H9 (cell line): ENCODE measurements at regions not wholly inside any gene's neighbourhood (a gene's known extent, or its start where the extent isn't known, plus 50 kb on each side); places are given as distances from the start of the nearest gene placed in this dataset.

Source experiments
- DNase-seq: peaks from one replicate; pipeline ENCODE4 v3.0.0-alpha.2; 2017
- H2AFZ ChIP-seq: one replicate; pipeline ENCODE4 v1.6.1; 2013; ENCODE audit warnings: mild to moderate bottlenecking, low read length, control low read depth, moderate library complexity
- H2AK5ac ChIP-seq: 2 replicates; pipeline ENCODE4 v1.6.1; 2013; ENCODE audit warnings: low read length, control low read depth, mixed read lengths; ENCODE audit not compliant: insufficient read length
- H2BK120ac ChIP-seq: one replicate; pipeline ENCODE4 v1.6.1; 2013; ENCODE audit warnings: low read depth, mild to moderate bottlenecking, low read length, control low read depth, inconsistent platforms; ENCODE audit not compliant: poor library complexity, severe bottlenecking
- H2BK12ac ChIP-seq: 2 replicates; pipeline ENCODE4 v1.6.1; 2013; ENCODE audit warnings: low read length, control low read depth, mixed read lengths, low read depth; ENCODE audit not compliant: insufficient read length
- H2BK15ac ChIP-seq: 2 replicates; pipeline ENCODE4 v1.6.1; 2013; ENCODE audit warnings: low read depth, low read length, control low read depth
- H2BK20ac ChIP-seq: one replicate; pipeline ENCODE4 v1.6.1; 2013; ENCODE audit warnings: low read depth, mild to moderate bottlenecking, low read length, control low read depth, inconsistent platforms; ENCODE audit not compliant: poor library complexity, severe bottlenecking
- H2BK5ac ChIP-seq: 2 replicates; pipeline ENCODE4 v1.6.1; 2013; ENCODE audit warnings: low read length, control low read depth, mixed read lengths; ENCODE audit not compliant: insufficient read length
- H3K14ac ChIP-seq: 2 replicates; pipeline ENCODE4 v1.6.1; 2013; ENCODE audit warnings: low read length, control low read depth; ENCODE audit not compliant: insufficient read depth
- H3K18ac ChIP-seq: 2 replicates; pipeline ENCODE4 v1.6.1; 2013; ENCODE audit warnings: low read depth, mild to moderate bottlenecking, mixed read lengths, low read length, control low read depth; ENCODE audit not compliant: insufficient read length
- H3K23ac ChIP-seq: 2 replicates; pipeline ENCODE4 v1.6.1; 2013; ENCODE audit warnings: low read length, control low read depth, mixed read lengths, low read depth; ENCODE audit not compliant: insufficient read length
- H3K23me2 ChIP-seq: 2 replicates; pipeline ENCODE4 v1.6.1; 2013; ENCODE audit warnings: low read depth, mild to moderate bottlenecking, mixed read lengths, low read length, control low read depth; ENCODE audit not compliant: insufficient read length, poor library complexity, severe bottlenecking
- H3K27ac ChIP-seq: 2 replicates; pipeline ENCODE4 v1.5.1; 2013; ENCODE audit warnings: low read length, control low read depth, mixed read lengths, low read depth; ENCODE audit not compliant: insufficient read length
- H3K27me3 ChIP-seq: 2 replicates; pipeline ENCODE4 v1.6.1; 2013; ENCODE audit warnings: low read length, control low read depth, inconsistent platforms; ENCODE audit not compliant: insufficient read depth
- H3K4ac ChIP-seq: 2 replicates; pipeline ENCODE4 v1.6.1; 2013; ENCODE audit warnings: low read depth, mild to moderate bottlenecking, control low read depth, inconsistent platforms, low read length, moderate library complexity
- H3K4me1 ChIP-seq: 2 replicates; pipeline ENCODE4 v1.6.1; 2013; ENCODE audit warnings: low read length, control low read depth, inconsistent platforms; ENCODE audit not compliant: insufficient read depth
- H3K4me2 ChIP-seq: 2 replicates; pipeline ENCODE4 v1.6.1; 2013; ENCODE audit warnings: low read length, control low read depth, mixed read lengths; ENCODE audit not compliant: insufficient read length, insufficient read depth
- H3K56ac ChIP-seq: 2 replicates; pipeline ENCODE4 v1.6.1; 2013; ENCODE audit warnings: low read depth, mild to moderate bottlenecking, mixed read lengths, low read length, control low read depth; ENCODE audit not compliant: insufficient read length
- H3K79me1 ChIP-seq: 2 replicates; pipeline ENCODE4 v1.6.1; 2013; ENCODE audit warnings: low read depth, mild to moderate bottlenecking, moderate library complexity, low read length, control low read depth, inconsistent platforms; ENCODE audit not compliant: insufficient read depth, poor library complexity, severe bottlenecking
- H3K79me2 ChIP-seq: 2 replicates; pipeline ENCODE4 v1.6.1; 2013; ENCODE audit warnings: low read length, control low read depth, inconsistent platforms; ENCODE audit not compliant: insufficient read depth
- H3K9ac ChIP-seq: 2 replicates; pipeline ENCODE4 v1.6.1; 2013; ENCODE audit warnings: low read length, control low read depth, mixed read lengths; ENCODE audit not compliant: insufficient read length; ENCODE audit errors: extremely low read depth
- H3K9me3 ChIP-seq: one replicate; pipeline ENCODE4 v1.6.1; 2013; ENCODE audit warnings: low read depth, low read length, inconsistent platforms; ENCODE audit not compliant: control insufficient read depth
- H3T11ph ChIP-seq: one replicate; pipeline ENCODE4 v1.6.1; 2013; ENCODE audit warnings: mild to moderate bottlenecking, low read length, control low read depth, inconsistent platforms
- H4K20me1 ChIP-seq: one replicate; pipeline ENCODE4 v1.6.1; 2013; ENCODE audit not compliant: control insufficient read depth, insufficient read length, insufficient read depth
- H4K5ac ChIP-seq: 2 replicates; pipeline ENCODE4 v1.6.1; 2013; ENCODE audit warnings: low read depth, mild to moderate bottlenecking, mixed read lengths, low read length, control low read depth; ENCODE audit not compliant: insufficient read length
- H4K8ac ChIP-seq: replicated peaks from 2 replicates; pipeline ENCODE4 v1.6.1; 2013; ENCODE audit warnings: low read length, control low read depth, mixed read lengths, low read depth; ENCODE audit not compliant: insufficient read length
- H4K91ac ChIP-seq: 2 replicates; pipeline ENCODE4 v1.6.1; 2013; ENCODE audit warnings: low read depth, mild to moderate bottlenecking, moderate library complexity, mixed read lengths, low read length, control low read depth; ENCODE audit not compliant: insufficient read length
- H3K27ac Mint-ChIP-seq, 3 experiments: 2 replicates in 2 of 3; 3 replicates in 1 of 3; pipeline ENCODE4 v1.8.0; 2020 to 2021; ENCODE audit warnings: mixed read lengths in 3 of 3, mild to moderate bottlenecking in 1 of 3, moderate library complexity in 1 of 3
- H3K27me3 Mint-ChIP-seq: 2 replicates; pipeline ENCODE4 v1.8.0; 2021; ENCODE audit warnings: low read depth, mild to moderate bottlenecking, moderate library complexity, mixed read lengths
- H3K36me3 Mint-ChIP-seq, 3 experiments: 2 replicates in 2 of 3; 3 replicates in 1 of 3; pipeline ENCODE4 v1.8.0; 2020 to 2021; ENCODE audit warnings: low read depth in 3 of 3, mixed read lengths in 3 of 3; ENCODE audit not compliant: insufficient read depth in 1 of 3
- H3K4me1 Mint-ChIP-seq, 2 experiments: 2 replicates each; pipeline ENCODE4 v1.8.0; 2020; ENCODE audit warnings: mixed read lengths in 2 of 2
- H3K4me3 Mint-ChIP-seq, 2 experiments: 2 replicates in 1 of 2; 3 replicates in 1 of 2; pipeline ENCODE4 v1.8.0; 2020 to 2021; ENCODE audit warnings: mild to moderate bottlenecking in 2 of 2, mixed read lengths in 2 of 2, moderate library complexity in 1 of 2
- H3K9me3 Mint-ChIP-seq, 2 experiments: 2 replicates in 1 of 2; 3 replicates in 1 of 2; pipeline ENCODE4 v1.8.0; 2020; ENCODE audit warnings: mild to moderate bottlenecking in 2 of 2, mixed read lengths in 2 of 2, moderate library complexity in 1 of 2
- CTCF ChIP-seq: fragments of 200-600 bp; sonication (generic); conservative IDR thresholded peaks from 3 replicates; pipeline ENCODE4 v1.8.0; 2021; ENCODE audit warnings: antibody characterized with exemption, mild to moderate bottlenecking
- whole genome bisulfite sequencing: extraction: QIAGEN DNeasy Blood & Tissue Kit; methylation state at CpG from one replicate; pipeline ENCODE4 v1.1.7; 2013; ENCODE audit warnings: missing lambda C conversion rate, low lambda C conversion rate, mixed read lengths; ENCODE audit not compliant: insufficient read length; ENCODE audit errors: extremely low coverage; 5-methylcytosine and 5-hydroxymethylcytosine counted together

DNA sequence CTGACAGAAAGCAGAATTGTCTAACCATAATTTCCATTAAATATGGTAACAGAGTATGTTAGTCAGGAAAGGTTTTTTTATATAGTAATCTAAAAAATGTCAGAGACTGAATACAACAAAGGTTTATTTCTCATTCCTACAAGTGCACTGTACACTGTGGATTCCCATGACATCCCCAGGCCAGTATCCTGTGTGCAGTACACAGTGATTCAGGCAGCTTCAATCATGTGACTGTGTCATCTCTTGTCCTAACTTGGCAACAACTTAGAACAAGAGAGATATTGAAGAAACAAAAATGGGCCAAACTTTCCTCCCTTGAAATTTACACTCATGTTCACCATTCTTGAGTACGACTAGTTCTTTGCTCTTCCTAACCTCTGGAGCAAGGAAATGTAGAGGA, 189.8 kb upstream of the SEMA3A start:
- H3T11ph ChIP-seq: no peak overlapping the region
- DNase-seq: no peak
- Mint-ChIP-seq H3K9me3 (no peaks in the 10 kb centered on the region), H3K27ac (no peak overlapping the region), H3K27me3 (no peaks in the 10 kb centered on the region), H3K4me3 (no peak overlapping the region), H3K36me3 (no peaks in the 10 kb centered on the region; a peak in 1 of 7 replicates), H3K4me1 (no peaks in the 10 kb centered on the region)
- no peak overlapping the region for H3K56ac ChIP-seq
- no peak overlapping the region for H3K27ac ChIP-seq
- no peaks in the 10 kb centered on the region for H3K79me1 ChIP-seq
- H3K23me2 ChIP-seq: no peaks in the 10 kb centered on the region
- H2BK120ac ChIP-seq: no peak overlapping the region
- no peak overlapping the region for H2BK12ac ChIP-seq
- H4K20me1 ChIP-seq: no peaks in the 10 kb centered on the region
- H3K23ac ChIP-seq: no peak overlapping the region
- no peaks in the 10 kb centered on the region for H3K4me1 ChIP-seq
- no peak overlapping the region for H4K91ac ChIP-seq
- no peak overlapping the region for H3K14ac ChIP-seq
- no peak overlapping the region for H3K4me2 ChIP-seq
- H2AFZ ChIP-seq: no peak overlapping the region
- H3K27me3 ChIP-seq: no peaks in the 10 kb centered on the region
- H3K4ac ChIP-seq: no peak overlapping the region
- no peak overlapping the region for H3K18ac ChIP-seq
- H3K9me3 ChIP-seq: no peaks in the 10 kb centered on the region
- no CpG with 5 or more reads among the region's 1 CpG for WGBS
- H2BK15ac ChIP-seq: no peak overlapping the region
- H4K5ac ChIP-seq: no peak overlapping the region
- no peak for TF ChIP-seq CTCF
- no peak overlapping the region for H3K9ac ChIP-seq
- no peak overlapping the region for H2AK5ac ChIP-seq
- H4K8ac ChIP-seq: no peak overlapping the region
- no peak overlapping the region for H2BK20ac ChIP-seq
- H3K79me2 ChIP-seq: no peaks in the 10 kb centered on the region
- H2BK5ac ChIP-seq: no peak overlapping the region
